Muscle layer of duodenum (tissue), 2 donors: ENCODE measurements at regions not wholly inside any gene's neighbourhood (a gene's known extent, or its start where the extent isn't known, plus 50 kb on each side); places are given as distances from the start of the nearest gene placed in this dataset.

Experiments
- H3K27ac ChIP-seq: one replicate; pipeline ENCODE4 v1.7.0; 2013; ENCODE audit warnings: mild to moderate bottlenecking, low read length
- H3K27me3 ChIP-seq: one replicate; pipeline ENCODE4 v1.7.0; 2013; ENCODE audit warnings: low read depth, mild to moderate bottlenecking, control low read depth, low read length
- H3K36me3 ChIP-seq, 2 donors: one replicate each; pipeline ENCODE4 v1.7.0; 2013; ENCODE audit warnings: low read length in 2 of 2, control low read depth in 1 of 2, mild to moderate bottlenecking in 1 of 2; ENCODE audit not compliant: insufficient read depth in 2 of 2, control insufficient read depth in 1 of 2
- H3K4me1 ChIP-seq, 2 donors: one replicate each; pipeline ENCODE4 v1.7.0; 2013; ENCODE audit warnings: low read length in 2 of 2, mild to moderate bottlenecking in 2 of 2, control low read depth in 1 of 2, moderate library complexity in 1 of 2; ENCODE audit not compliant: insufficient read depth in 2 of 2, control insufficient read depth in 1 of 2
- H3K4me3 ChIP-seq, 2 donors: one replicate each; pipeline ENCODE4 v1.7.0; 2013; ENCODE audit warnings: low read length in 2 of 2, low read depth in 1 of 2, mild to moderate bottlenecking in 1 of 2
- H3K9me3 ChIP-seq, 2 donors: one replicate each; pipeline ENCODE4 v1.7.0; 2013; ENCODE audit warnings: low read length in 2 of 2, control low read depth in 1 of 2, mild to moderate bottlenecking in 1 of 2; ENCODE audit not compliant: control insufficient read depth in 1 of 2
- donor health status: healthy.

DNA sequence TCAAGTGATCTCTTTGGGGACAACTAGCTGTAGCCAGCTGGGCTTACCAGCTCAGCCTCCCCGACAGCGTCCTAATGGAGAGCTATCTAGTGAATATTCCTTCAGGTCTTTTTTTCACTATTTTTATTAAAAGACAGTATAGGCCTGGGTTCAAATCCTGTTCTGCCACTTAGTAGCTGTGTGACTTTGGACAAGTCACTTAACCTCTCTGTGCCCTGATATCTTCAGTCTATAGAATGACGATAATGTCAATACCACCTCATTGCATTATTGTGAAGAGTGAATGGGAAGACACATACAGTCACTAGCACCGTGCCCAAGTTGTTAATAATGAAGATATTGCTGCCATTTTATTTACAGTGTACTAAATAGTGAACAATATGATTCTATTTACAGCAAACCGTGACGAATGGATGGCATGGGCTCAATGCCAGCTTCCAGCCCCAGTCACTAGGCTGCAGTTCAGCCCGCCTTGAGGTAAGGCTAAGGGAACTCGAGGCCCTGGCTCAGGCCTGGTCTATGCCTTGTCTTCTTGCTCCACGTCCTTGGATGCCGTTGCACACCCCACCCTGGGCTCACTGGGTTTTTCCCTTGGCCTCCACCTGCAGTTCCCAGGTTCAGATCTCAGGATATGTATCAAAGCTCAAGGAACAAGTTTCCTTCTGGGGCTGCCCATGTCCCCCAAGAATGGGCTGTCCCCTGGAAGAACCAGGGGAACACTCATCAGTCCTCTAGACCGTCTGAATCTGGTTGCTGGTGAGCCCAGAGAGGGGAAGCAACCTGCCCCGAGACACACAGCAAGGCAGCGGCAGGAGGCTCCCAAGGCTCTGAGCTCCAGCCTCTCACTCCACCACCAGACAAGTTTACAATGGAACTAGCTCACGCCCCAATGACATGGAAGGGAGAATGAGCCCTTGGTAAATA lies 95.4 kb upstream of the TNRC6C start:
- no peaks in the 10 kb centered on the region for H3K9me3 ChIP-seq
- H3K27me3 ChIP-seq = no peaks in the 10 kb centered on the region
- H3K4me1 ChIP-seq = no peaks in the 10 kb centered on the region
- H3K27ac ChIP-seq = no peak overlapping the region
- no peak overlapping the region for H3K4me3 ChIP-seq
- H3K36me3 ChIP-seq = no peaks in the 10 kb centered on the region

DNA sequence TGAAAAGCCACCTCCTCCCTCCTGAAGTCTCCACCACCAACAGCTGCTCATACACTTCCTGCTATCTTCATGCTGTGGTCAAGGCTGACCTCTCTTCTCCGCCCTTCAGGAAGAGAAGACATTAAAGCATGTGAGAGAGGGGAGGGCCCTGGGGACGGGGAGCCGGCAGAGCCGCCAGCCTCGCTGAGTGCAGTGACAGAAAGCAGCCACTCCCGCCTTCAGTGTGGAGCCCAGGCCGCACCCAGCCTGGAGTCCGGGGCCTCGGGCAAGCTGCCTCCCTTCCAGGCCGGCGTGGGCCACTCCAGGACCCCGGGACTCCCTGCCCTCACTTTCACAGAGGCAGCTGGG lies 94.7 kb upstream of the TNRC6C start:
- H3K27me3 ChIP-seq = no peaks in the 10 kb centered on the region
- H3K27ac ChIP-seq = no peak overlapping the region
- no peaks in the 10 kb centered on the region for H3K36me3 ChIP-seq
- no peaks in the 10 kb centered on the region for H3K9me3 ChIP-seq
- no peak overlapping the region for H3K4me3 ChIP-seq
- peaks cover 0 to 1% of the 10 kb centered on the region in 2 donors for H3K4me1 ChIP-seq

DNA sequence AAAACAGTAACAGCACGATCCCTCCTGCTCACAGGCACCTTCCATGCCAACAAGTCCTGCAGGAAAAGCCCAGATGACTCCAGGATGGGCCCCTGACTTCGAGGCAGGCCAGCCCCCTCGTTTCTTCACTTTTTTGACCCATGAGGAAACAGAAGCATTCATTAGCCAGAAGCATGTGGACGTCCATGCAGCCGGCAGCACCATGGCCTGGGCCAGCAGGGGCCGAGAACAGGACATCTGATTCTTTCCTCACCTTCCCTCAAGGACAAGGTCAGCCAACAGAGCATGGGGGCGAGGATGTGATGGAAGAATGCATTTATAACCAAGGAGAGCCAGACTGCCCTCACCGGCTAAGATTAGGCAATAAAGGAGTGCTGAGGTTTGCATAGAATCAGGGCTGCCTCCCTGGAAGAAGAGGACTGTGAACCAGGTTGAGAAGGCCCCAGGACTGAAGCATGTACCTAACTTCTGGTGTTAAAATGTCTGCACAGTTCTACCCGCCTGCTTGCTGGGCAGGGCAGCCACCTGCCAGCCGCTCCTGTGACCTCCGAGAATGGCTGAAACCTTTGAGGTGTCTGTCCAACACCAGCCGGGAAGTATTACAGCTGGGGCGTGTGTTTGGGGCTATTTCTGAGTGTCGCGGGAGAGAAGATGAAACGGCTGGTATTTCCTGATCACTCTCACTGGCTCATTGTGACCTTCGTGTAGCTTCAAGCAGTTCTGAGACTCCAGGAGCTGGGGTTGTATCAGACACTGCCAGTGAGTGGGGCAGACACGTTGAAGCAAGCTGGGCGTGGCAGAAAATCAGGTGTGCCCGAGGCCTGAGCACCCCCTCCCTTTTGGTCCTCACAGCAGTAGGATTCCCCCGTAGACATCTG lies 94.0 kb upstream of the TNRC6C start:
- Histone ChIP-seq H3K4me3 (no peak overlapping the region), H3K4me1 (peaks cover 0 to 6% of the 10 kb centered on the region in 2 donors), H3K27ac (no peak overlapping the region), H3K27me3 (no peaks in the 10 kb centered on the region), H3K36me3 (no peaks in the 10 kb centered on the region), H3K9me3 (no peaks in the 10 kb centered on the region)

DNA sequence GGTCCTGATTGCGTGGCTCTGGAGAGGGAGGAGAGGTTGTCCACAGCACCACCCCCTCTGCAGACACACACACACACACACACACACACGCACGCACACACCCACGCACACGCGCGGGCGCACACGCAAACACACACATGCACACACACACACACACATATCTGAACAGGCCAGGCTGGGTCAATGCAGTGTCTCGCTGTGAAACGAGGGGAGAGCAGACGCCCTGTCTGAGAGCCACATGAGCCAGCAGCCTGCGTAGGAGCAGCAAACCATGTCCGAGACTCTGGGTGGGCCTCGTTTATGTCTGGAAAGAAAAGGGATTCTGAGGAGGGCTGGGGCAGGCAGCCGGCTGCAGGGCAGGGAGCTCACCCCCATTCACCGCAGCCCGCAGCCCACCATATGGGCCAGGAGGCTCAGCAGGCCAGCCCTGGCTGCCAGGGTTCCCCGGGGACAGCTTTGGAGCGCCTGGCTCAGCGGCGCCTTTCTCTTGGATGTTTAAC lies 93.3 kb upstream of the TNRC6C start:
- peaks cover 0 to 6% of the 10 kb centered on the region in 2 donors for H3K4me1 ChIP-seq
- H3K9me3 ChIP-seq = no peaks in the 10 kb centered on the region
- H3K27ac ChIP-seq = no peak overlapping the region
- H3K27me3 ChIP-seq = no peaks in the 10 kb centered on the region
- H3K36me3 ChIP-seq = no peaks in the 10 kb centered on the region
- no peak overlapping the region for H3K4me3 ChIP-seq

DNA sequence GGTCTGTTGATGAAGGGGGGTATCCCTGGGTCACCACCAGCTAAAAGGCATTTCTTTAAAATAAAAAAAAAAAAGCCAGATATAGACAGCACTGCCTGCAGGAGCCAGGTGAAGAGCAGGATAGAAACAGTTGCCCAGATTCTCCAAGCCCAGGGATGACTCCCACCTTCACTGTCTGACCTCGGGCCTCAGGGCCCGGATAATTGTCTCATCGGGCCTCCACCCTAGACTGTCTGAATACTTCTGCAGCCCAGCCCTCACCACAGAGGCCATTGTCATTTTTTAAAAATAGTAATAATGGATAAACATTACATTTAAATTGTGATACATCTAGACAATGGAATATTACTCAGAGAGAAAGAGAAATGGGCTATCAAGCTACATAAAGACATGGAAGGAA lies 92.8 kb upstream of the TNRC6C start:
- Histone ChIP-seq H3K4me3 (no peak overlapping the region), H3K27me3 (no peaks in the 10 kb centered on the region), H3K4me1 (peaks cover 0 to 6% of the 10 kb centered on the region in 2 donors), H3K36me3 (no peaks in the 10 kb centered on the region), H3K9me3 (no peaks in the 10 kb centered on the region), H3K27ac (no peak overlapping the region)

DNA sequence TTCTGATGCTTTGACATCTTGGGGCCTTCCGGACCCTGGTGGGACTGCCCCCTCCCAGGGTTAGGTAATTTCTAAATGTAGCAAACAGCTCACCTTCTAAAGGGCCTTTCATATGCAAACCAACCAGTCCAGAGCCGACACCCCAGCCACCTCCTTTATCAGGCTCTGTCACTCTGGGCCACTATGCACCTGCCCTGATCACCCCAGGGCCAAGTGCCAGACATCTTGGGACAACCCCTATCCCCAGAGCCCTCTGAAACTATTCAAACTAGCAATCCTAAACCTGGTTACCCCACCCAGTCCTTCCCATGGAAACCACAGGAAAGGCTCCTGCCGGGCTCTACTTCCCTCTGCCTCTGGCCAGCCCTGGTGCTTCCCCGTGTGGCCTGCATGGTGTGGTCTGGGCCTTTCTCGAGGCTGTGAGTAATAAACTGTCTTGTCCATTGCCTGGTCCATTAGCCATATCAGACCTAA lies 91.2 kb upstream of the TNRC6C start:
- H3K36me3 ChIP-seq = no peaks in the 10 kb centered on the region
- no peak overlapping the region for H3K27ac ChIP-seq
- H3K4me3 ChIP-seq = no peak overlapping the region
- H3K27me3 ChIP-seq = no peaks in the 10 kb centered on the region
- peaks cover 0 to 6% of the 10 kb centered on the region in 2 donors for H3K4me1 ChIP-seq
- H3K9me3 ChIP-seq = no peaks in the 10 kb centered on the region

DNA sequence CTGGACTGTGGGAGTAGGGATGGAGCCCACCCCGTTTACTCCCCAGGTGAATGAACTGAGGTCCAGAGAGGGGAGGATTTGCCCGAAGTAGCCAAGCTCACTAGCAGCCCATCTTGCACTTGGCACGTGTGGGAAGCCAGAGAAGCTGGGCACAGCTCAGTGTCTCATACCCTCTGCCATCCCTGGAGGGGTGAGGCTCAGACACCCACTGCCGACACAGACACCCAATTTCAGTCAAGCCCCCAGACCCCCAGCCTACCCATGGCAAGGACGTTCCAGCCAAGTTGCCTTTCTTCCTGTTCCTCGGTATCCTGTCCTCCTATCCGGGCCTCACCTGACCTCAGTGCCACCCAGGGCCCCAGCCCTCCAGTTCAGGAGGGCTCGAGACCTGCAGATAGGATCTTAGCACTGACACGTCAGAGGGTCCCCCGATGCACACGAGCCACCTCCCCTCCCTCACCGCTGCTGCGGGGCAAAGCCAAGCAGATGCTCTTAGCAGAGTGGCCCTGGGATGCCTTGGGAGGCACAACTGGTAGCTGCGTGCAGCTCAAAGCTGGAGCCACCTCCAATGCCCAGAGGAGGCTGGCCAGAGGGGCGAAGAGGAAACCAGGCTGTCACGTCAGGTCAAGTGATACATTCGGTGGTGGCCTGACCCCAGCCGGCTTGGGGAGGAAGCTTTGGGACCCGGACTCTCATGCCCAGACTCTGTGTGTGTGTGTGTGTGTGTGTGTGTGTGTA lies 90.4 kb upstream of the TNRC6C start:
- H3K36me3 ChIP-seq = no peaks in the 10 kb centered on the region

DNA sequence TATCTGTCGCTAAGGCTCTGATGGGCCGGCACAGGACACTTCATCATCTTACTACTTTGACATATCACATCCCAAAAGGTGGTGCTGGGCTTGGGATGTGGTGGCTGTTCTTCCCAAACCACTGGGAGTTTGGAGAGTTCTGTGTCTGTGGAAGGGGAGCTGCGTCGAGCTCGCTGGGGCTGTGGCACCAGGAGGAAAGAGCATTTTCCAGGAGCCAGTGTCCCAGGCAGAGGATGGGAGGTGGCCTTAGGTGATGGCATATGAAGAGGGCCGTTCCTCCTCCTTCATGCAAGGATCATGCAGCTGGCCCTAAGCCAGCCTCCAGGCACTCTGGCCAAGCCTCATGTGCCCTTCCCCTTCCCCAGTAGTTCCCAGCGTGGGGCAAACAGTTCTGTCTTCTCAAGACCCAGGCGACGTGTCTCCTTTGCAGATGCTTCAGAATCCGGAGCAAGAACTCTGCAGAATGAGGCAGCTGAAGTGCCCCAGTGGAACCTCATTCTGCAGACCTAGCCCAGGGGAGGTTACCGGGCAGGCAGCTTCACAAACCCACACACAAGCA lies 89.4 kb upstream of the TNRC6C start:
- H3K36me3 ChIP-seq = no peaks in the 10 kb centered on the region
- H3K9me3 ChIP-seq = no peaks in the 10 kb centered on the region
- no peak overlapping the region for H3K4me3 ChIP-seq
- H3K4me1 ChIP-seq = peaks cover 0 to 6% of the 10 kb centered on the region in 2 donors
- no peak overlapping the region for H3K27ac ChIP-seq
- H3K27me3 ChIP-seq = no peaks in the 10 kb centered on the region

More for the DNA sequence above, 90.4 kb upstream of the TNRC6C start:
- Histone ChIP-seq H3K4me3 (no peak overlapping the region), H3K27ac (no peak overlapping the region), H3K4me1 (peaks cover 0 to 6% of the 10 kb centered on the region in 2 donors), H3K9me3 (no peaks in the 10 kb centered on the region), H3K27me3 (no peaks in the 10 kb centered on the region)

DNA sequence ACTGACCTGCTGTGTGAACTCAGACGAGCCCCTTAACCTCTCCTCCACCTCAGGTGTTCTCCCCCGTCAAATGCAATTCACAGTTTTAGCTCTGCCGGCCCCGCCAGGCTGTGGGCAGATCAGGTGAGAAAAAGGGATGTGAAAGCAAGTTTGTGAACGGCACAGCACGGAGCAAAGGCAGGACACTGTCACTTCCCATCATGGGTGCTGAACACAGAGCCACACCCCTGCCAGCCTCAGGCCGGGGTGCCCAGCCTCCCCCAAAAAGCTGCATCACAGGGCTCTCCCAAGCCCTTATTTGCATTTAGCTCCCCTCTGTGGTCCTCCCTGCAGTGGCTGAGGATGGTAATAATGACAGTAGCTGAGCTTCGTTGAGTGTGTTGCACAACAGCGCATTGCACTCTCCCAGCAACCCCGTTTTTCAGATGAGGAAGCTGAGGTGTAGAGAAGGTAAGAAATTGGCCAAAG lies 88.8 kb upstream of the TNRC6C start:
- peaks cover 0 to 6% of the 10 kb centered on the region in 2 donors for H3K4me1 ChIP-seq
- no peaks in the 10 kb centered on the region for H3K36me3 ChIP-seq
- no peak overlapping the region for H3K27ac ChIP-seq
- H3K27me3 ChIP-seq = no peaks in the 10 kb centered on the region
- H3K4me3 ChIP-seq = no peak overlapping the region
- H3K9me3 ChIP-seq = no peaks in the 10 kb centered on the region

DNA sequence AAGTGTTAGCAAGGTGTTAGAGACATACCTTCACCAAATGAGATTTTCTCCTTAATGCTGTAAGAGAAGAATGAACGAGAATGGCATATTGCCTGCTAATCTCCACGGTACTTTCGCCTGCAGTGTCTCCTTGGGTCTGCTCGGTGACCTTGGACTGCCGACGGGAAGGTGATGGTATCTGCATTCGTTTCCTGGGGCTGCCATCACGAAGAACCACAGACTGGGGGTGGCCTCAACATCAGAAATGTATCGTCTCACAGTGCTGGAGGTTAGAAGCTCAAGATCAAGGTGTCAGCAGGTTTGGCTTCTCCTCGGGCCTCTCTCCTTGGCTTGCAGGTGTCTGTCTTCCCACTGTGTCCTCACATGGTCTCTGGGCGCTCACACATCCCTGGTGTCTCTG lies 86.3 kb upstream of the TNRC6C start:
- peaks cover 7 to 8% of the 10 kb centered on the region in 2 donors for H3K9me3 ChIP-seq
- peaks cover 0 to 6% of the 10 kb centered on the region in 2 donors for H3K4me1 ChIP-seq
- H3K36me3 ChIP-seq = no peaks in the 10 kb centered on the region
- H3K4me3 ChIP-seq = no peak overlapping the region
- no peak overlapping the region for H3K27ac ChIP-seq
- no peaks in the 10 kb centered on the region for H3K27me3 ChIP-seq
